ENCODE measurements at regions not wholly inside any gene's neighbourhood (a gene's known extent, or its start where the extent isn't known, plus 50 kb on each side); places are given as distances from the start of the nearest gene placed in this dataset.

GRCh38 chr9:19511694-19512093 lies 102.9 kb downstream of the ACER2 start:
- peaks cover 7% of the 10 kb centered on the region for H3K27me3 Mint-ChIP-seq (ENCODE audit: low read depth)
- H3K27ac Mint-ChIP-seq: no peak overlapping the region
- DNase-seq (no peak), ATAC-seq (replicated peaks in 1 of 2) (no peak)
- peaks cover 17% of the 10 kb centered on the region for H3K4me1 Mint-ChIP-seq (ENCODE audit: low read depth)
- H3K36me3 Mint-ChIP-seq (ENCODE audit: insufficient read depth in 2 of 2): no peaks in the 10 kb centered on the region
- no peak overlapping the region for H3K4me3 Mint-ChIP-seq
- H3K9me3 Mint-ChIP-seq: no peaks in the 10 kb centered on the region

GRCh38 chr9:19510907-19511306 lies 102.1 kb downstream of the ACER2 start:
- ATAC-seq (replicated peaks in 1 of 2) (no peak), DNase-seq (no peak)
- Mint-ChIP-seq H3K4me3 (no peak overlapping the region), H3K27me3 (ENCODE audit: low read depth) (peaks cover 7% of the 10 kb centered on the region), H3K27ac (no peak overlapping the region), H3K36me3 (ENCODE audit: insufficient read depth in 2 of 2) (no peaks in the 10 kb centered on the region), H3K9me3 (no peaks in the 10 kb centered on the region), H3K4me1 (ENCODE audit: low read depth) (peaks cover 9% of the 10 kb centered on the region)

Measured in activated T-cell treated with anti-CD3 and anti-CD28 coated beads, Interleukin-2, amount 50 U/mL, for 72 hours (primary cell).